HL-60/S4 treated with retinoic acid at 250 ng/mL for 4 days and 3 days (cell line): ENCODE measurements at regions not wholly inside any gene's neighbourhood (a gene's known extent, or its start where the extent isn't known, plus 50 kb on each side); places are given as distances from the start of the nearest gene placed in this dataset.
"Not testable (repeated sequence)": the region's sequence is repeated elsewhere in the genome, so short reads cannot be mapped to it uniquely, and the experiment has no call there.

Experiments used
- in situ Hi-C: fragments of 300-500 bp; cut with MboI; formaldehyde crosslinking; loops from 2 replicates; pipeline ENCODE4 v1.7.0; 2022; ENCODE audit warnings: low sequenced_read_pairs

DNA sequence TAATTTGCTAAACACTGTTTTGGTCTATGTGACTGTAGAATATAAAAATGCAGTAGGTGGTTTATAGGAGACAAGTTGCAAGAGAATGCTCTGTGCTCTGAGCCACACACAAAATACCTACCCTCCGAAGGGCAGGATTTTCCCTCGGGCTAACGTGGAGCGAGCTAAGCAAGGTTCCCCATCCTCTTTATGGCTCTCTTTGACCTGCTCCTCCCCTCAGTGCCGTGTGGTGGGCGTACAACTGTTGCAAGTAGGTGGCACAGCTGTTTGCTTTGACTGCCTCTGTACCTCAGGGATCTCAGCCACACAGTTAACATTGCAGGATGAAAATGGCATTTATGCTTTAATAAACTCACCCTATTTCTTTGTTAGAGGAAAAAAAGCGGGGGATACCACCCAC lies 339.1 kb downstream of the SATB1 start:
- in situ Hi-C loops, result no loop called here

DNA sequence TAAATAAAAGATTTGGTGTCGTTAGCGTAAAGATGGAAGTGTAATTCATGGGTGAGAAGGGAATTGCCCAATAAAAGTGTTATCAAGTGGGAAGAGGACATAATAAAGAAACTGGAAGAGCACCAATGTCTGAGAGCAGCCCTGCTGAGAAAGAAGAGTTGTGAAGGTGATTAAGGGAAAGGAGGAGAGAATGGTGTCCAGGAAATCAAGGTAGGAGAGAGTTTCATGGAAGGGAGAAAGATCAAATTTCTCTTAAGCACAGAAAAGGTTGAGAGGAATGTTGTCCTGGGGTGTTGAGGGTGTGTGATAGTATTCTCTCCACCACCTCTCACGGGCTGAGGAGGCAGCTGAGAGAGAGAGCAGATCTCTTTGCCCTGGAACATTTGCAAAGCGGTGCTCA lies 339.7 kb downstream of the SATB1 start:
- in situ Hi-C loops, result no loop called here

DNA sequence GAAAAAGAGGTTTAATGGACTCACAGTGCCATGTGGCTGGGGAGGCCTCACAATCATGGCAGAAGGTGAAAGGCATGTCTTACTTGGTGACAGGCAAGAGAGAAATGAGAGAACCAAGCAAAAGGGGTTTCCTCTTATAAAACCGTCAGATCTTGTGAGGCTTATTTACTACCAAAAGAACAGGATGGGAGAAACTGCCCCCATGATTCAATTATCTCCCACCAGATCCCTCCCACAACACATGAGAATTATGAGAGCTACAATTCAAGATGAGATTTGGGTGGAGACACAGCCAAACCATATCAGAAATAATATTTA lies 340.8 kb upstream of the TBC1D5 start:
- in situ Hi-C loops, result not testable (repeated sequence)

DNA sequence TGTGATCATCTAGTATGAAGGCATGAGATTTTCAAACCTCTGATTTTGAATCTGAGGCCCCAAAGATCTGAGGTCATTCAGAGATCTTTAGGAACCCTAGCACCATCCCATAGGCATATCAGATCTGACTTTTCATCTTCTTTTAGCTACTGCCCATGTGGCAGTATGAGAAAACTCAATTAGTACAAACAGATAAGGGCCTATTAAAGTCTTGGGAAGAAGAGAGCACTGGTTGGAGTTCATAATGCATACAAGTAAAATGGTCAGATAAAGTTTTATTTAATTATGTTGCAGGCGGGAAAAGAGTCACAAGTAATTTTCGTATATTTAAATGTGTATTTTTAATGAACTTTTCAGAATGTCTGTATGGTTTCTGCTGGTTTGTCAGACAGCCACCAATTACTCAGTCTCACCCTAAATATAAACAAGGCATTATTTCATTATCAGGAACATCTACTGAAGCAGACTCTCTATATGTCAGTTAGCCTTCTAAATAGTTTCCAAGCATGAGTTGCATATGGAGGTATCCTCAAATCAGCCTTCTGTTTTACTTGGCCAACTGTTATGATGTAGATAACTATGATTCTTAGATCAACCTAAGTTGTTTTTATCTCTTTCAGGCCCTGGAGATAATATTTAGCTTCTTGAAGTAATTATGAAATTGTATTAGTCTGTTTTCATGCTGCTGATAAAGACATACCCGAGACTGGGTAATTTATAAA lies 340.3 kb upstream of the TBC1D5 start:
- in situ Hi-C loops, result no loop called here

DNA sequence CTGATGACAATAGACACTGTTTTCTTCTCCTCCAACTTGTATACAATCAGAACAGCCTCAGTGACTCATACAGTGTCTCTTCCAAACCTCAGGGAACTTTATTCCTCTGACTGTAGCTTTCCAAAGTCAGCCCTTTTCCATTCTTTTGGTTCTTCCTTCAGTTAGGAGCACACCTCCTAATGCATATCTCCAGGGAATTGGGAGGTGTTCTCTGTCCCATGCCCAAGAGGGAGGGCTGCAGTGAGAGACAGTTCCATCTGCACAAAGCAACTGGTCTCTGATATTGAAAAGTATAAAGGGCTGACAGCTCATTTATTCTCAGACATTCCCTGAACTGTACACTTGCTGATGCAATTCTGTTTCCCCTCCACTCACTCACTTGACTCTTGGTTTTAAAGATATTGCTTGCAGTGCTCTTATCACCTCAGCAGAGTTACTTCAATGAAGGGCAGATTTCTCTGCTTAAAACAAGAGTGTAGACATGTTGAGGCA lies 337.8 kb upstream of the TBC1D5 start:
- in situ Hi-C loops, result no loop called here

DNA sequence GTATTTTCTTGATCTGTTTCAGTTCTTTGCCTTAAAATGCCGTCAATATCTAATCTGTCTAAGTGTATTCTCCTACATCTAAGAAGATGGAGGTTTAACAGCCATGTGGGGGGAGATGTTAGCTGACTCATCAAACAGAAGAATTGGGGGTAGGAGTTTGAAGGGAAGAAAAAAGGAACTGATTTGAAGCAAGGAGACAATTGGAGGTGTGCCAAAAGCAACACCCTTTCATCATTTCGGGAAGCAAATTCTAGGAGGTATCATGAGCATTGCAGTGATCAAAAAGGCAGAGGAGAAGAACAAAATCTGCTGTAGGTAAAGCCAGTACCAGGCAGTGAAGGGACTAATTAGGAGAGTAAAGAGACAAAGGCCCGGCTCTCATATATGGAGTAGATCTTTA lies 337.3 kb upstream of the TBC1D5 start:
- in situ Hi-C loops, result no loop called here

DNA sequence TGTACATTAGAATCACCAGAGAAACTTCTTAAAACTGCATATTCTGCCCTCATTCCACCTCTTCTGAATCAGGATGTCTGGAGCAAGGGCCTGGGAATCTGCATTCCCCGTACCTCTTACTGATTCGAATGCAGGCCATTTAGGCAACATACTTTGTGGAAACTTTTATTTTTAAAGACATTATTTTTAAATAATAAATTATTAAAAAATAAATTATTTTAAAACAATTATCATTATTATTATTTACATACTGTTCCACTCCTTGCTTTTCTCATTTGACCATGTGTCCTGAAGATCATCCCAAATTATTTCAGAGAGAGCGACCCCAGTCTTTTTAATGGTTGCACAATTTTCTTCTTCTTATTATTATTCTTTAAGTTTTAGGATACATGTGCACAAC lies 336.6 kb upstream of the TBC1D5 start:
- in situ Hi-C loops, result no loop called here

DNA sequence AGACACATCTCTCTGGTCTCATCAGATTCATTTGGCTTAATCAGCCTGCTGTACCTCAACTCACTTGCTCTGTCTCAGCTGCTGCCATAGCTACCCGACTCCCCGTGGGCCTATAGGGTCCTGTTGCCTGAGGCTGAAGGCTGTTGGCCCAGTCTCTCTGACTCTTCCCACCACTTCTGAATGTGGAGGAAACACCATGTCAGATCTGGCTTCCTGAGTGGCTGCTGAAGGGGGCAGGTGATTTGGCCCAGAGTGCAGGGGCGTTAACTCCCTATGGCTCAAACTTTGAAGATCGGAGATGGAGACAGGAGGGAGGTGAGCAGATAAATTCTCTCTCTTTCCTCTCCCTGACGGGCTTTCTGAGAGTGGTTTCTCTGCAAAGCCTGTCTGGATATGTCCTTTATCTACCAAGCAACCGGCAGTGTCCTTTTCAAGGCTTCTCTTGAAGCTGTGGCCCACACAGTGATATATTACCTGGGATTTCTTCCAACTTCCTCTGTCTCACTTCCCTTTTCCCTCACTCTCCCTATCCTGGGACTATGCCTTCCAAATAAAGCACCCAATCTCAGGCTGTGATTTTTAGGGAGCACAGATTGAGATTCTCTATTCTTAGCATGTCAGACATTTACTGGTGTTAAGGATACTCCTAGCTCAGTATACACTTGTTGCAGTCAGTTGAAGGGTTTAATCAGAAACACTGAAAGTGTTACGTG lies 334.9 kb upstream of the TBC1D5 start:
- in situ Hi-C loops, result no loop called here

DNA sequence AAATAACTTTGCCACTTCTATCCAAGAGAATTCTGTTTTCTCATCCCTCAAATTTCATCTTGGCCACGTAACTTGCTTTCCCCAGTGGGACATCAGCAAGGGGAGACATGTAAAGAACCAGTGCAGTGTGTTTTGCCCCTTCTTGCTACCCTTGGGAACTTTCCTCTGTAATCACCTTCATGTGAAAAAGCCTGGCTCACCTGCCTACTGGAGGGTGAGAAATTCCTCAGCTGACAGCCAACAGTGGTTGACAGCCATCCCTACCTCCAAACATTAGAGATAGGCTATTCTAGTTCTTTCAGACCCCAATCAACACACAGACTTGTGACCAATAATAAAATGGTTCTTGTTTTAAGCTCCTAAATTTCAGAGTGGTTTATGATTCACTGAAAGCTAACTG lies 333.9 kb upstream of the TBC1D5 start:
- in situ Hi-C loops, result no loop called here

DNA sequence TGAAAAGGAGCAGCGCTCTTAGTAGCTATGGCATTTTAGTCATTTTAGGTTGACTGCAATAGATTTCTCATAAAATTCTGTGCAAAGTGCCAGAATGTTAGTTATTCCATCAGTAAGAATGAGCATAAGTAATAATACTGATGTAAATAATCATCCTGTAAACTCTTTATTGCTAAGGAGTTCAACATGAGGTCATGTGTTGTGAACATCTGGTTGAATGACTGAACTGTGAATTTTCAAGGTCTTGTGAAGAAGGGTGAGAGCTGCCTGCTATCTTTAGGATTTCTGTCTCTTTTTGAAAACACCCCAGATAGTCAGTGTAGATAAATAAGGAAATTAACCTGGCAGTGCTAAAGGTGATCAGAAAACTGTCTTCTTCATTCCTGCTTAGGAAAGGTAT lies 333.4 kb upstream of the TBC1D5 start:
- in situ Hi-C loops, result no loop called here

DNA sequence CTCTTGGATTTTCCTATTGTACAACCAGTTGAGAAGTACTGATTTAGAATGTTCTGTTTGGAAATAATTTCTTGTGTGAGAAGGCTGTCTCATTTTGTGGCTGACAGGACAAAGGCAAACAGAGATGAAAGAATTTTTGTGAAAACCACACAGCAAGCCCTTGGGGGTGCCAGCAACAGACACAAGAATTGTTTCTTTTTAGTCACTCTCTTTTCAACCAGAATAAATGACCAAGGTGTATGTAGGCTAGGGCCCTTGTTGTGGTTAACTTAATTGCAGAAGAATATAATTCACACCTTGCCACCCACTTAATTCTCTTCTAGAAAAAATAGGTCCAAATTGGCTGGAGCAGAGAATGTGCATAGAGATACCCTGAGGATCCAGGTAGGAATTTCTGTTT lies 329.4 kb upstream of the TBC1D5 start:
- in situ Hi-C loops, result no loop called here

DNA sequence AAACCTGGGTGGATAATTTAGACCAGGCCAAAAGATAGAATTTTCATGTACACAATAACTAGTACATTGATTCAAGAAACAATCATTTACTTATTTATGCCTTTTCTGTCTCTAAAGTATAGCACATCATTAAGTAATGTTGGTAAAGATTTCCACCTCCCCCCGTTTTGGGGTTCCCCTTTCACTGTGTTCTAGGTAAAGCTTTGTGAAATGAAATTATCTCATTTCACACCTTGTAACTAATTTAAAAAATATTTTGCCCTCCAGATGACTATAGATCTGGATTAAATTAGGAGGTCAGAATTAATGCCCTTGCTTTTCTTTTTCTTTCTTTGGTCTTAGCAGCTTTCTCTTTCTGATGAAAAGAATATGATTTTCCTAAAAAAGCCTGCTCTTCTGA lies 328.5 kb upstream of the TBC1D5 start:
- in situ Hi-C loops, result no loop called here

DNA sequence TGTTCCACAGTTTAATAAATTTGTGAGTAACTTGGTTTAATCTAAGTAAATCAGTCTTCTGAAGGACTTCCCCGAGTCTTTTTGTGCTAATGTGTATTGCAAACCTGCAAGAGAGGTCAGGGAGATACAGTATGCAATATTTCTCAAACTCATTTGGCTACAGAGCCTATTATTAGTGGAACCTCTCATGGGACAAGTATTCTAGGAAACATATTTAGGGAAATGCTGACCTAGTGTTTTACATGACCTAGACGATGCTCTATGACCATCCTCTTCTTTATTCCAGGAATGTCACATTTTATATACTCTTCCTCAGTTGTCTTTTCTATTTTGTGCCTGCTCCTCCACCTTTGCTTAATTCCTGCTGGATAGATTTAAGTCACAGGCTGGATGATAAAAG lies 327.8 kb upstream of the TBC1D5 start:
- in situ Hi-C loops, result no loop called here

DNA sequence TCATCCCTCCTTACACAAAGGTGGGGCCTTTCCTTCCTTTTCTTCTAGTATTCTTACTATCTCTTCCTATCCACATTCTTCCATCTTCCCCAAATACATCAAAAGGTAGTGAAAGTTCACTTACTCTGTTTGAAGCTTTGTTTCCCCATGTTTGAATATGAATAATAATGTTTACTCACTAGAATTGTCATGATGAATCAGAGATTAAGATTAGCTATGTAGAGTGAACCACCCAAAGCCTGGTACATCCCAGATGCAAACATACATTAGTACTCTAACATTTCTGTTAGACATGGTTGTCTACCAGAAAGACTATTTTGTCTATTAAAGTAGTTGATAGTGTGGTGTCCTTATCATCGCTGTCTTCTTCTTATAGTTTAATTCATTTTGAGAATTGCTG lies 327.1 kb upstream of the TBC1D5 start:
- in situ Hi-C loops, result no loop called here

DNA sequence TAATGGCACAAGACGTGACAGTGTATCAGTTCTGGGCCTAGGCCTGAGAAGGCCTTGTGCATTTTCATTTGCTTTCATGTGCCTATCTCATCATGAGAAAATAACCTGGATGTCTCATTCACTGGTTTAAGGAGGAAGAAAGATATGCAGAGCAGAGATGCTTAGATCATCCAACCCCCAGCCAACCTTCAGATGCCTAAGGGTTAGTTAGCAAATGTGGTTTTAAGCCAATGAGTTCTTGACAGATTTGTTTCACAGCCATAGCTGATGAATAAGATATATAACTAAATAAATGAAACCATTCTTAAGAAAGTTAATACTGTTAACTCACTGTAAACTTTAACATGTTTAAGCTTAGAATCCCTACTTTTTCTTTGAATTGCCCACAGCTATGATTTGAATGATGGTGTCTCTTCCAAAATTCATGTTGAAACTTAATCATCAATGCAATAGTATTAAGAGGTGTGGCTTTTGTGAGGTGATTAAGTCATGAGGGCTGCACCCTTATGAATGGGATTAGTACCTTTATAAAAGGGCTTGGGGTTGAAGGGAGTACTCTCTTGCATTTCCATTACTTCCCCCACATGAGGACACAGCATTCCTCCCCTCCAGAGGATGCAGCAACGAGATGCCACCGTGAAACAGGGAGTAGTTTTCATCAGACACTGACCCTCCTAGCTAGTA lies 324.6 kb upstream of the TBC1D5 start:
- in situ Hi-C loops, result no loop called here

DNA sequence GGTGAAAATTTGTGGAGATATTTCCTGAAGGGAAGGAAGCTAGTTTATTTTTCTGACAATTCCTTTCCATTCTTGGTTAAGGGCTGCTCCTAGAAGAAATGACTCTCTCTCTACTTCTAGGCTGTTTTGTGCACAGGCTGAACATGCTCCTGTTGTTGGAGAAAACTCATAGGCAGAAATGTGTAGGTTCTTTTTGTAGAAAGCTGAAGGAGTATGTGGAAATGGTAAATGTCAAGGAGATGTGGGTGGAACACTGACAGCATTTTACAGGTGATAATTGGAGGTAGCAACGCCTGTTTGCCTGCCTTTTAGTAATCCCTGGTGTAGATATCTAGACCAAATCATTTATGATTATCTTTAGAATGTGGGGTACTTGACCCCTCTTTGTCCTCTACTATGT lies 322.2 kb upstream of the TBC1D5 start:
- in situ Hi-C loops, result no loop called here

DNA sequence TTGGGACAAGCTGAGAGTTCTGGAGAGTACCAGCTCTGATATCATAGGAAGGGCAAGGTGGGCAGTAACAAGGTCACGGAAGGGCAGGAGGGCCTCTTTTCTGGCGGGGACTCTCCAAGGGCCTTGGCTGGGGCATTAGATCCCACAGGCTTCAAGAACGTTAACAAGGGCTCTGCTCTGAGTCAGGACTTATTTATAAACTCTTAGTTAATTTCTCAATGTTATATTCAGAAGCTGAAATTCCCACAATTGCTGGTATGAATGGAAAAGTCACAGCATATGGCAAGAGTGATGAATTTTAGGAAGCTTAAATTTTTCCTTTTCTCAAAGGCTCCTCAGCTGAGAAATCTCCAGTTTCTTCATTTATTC lies 320.2 kb upstream of the TBC1D5 start:
- in situ Hi-C loops, result no loop called here

DNA sequence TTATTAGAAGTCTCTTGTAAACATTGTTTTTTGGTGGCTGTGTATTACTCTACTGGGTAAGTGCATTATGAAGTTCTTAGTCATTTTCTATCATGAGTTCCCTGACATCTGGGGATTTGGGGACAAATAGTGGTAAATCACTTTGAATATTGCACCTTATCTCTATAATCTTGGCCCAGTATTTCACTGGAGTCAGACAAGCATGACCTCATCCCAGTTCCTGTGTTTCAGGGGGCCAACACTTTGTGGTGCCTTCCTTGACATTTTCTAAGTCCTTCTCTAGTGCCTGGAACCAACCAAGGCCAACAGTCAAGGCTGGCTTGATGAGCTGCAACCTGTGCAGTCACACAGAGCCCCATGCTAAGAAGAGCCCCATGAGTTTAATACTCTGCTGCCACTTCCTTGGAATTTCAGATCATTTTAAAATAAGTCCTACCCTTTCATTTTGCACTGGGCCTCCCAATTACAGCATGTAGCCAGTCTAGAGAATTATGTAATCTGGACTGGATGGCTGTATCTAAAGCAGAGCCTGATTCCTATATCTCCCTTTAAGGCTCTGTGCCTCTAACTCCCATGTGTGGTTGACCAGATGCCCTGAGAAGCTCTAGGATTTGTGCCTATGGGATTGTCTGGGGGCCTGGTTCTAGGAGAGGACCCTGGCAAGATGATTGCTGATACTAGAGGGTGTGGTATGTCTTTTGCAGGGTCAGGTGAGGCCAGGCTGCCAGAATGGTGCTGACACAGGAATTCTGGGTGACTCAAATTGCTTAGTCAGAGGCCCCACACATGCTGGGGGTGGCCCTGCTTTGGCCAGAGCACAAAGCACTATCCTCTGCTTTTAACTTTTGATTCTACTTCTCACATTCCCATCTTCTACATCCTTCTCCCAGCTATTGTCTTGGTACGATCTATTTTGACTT lies 319.6 kb upstream of the TBC1D5 start:
- in situ Hi-C loops, result no loop called here

DNA sequence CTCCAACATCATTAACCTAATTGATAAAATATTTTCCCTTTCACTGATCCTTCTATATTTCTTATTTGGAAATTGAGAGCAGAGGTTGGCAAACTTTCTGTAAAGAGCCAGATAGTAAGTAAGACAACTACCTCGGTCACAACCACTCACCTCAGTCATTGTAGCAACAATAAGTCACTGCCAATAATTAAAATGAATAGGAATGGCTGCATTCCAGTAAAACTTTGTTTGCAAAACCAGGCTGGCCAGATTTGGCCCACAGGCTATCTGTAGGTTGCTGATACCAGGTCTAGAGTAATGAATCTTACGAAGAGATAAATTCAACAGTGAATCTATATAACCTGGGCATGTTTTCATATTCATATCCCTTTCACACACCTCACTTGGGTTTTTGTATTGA lies 316.2 kb upstream of the TBC1D5 start:
- in situ Hi-C loops, result no loop called here

DNA sequence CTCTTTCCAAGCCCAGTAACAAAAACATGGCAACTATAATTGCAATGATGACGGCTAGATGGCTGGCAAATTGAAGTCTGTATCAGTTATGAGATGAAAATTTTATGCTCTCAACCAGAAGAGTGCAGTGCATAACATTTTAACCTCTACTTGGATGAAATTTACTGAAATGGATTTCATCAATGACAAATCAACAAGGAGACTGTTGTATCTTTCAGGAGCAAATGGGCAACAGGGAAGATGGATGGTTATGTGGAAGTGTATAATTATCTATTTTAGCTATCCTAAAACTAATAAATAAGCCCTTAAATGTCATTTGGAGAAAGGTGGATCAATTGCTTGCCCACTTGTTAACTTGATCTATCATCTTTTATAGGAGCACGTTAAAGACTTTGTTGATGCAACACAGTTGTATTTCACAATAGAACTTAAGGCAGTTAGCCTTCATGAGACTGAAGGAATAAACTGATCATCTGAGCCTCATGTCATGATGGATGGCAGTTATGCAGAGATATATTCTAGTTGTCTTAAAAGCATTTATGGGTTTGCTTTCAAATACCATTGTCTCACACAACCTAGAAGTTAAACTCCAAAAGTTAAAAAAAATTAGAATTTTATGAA lies 315.1 kb upstream of the TBC1D5 start:
- in situ Hi-C loops, result no loop called here

DNA sequence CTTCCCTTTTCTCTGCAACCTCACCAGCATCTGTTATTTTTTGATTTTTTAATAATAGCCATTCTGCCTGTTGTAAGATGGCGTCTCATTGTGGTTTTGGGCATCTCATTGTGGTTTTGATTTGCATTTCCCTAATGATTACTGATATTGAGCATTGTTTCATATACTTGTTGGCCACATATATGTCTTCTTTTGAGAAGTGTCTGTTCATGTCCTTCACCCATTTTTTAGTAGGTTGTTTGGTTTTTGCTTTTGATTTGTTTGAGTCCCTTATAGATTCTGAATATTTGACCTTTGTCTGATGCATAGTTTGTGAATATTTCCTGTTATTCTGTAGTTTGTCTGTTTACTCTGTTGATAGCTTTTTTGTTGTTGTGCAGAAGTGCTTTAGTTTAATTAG lies 312.2 kb upstream of the TBC1D5 start:
- in situ Hi-C loops, result no loop called here
